ENCODE measurements at regions not wholly inside any gene's neighbourhood (a gene's known extent, or its start where the extent isn't known, plus 50 kb on each side); places are given as distances from the start of the nearest gene placed in this dataset.

GRCh38 chr4:85151371-85151770 lies 184.9 kb upstream of the WDFY3 start:
- TF ChIP-seq CTCF (IDR thresholded peaks at IDR 0.05) (no peak), POLR2A (IDR thresholded peaks at IDR 0.05) (no peak), EP300 (IDR thresholded peaks at IDR 0.05) (no peak)
